Suprapubic skin (tissue), 3 donors: ENCODE measurements at regions not wholly inside any gene's neighbourhood (a gene's known extent, or its start where the extent isn't known, plus 50 kb on each side); places are given as distances from the start of the nearest gene placed in this dataset.

Experiments
- CTCF ChIP-seq, 2 donors: fragments of 200-600 bp in 1 of 2; fragments of 450-650 bp in 1 of 2; sonication (generic) in 1 of 2; IDR thresholded peaks; one replicate each; pipeline ENCODE4 v1.5.1; 2016 to 2019; ENCODE audit warnings: antibody characterized with exemption in 2 of 2, mild to moderate bottlenecking in 1 of 2, moderate library complexity in 1 of 2
- POLR2A ChIP-seq, 2 donors: fragments of 450-650 bp; IDR thresholded peaks; one replicate each; pipeline ENCODE4 v1.6.1; 2017; ENCODE audit warnings: antibody characterized with exemption in 2 of 2, mild to moderate bottlenecking in 2 of 2, moderate library complexity in 2 of 2

- TF ChIP-seq CTCF (IDR thresholded peaks at IDR 0.05) = no peak
- TF ChIP-seq POLR2A (IDR thresholded peaks at IDR 0.05) = no peak
Measured at GRCh38 chr10:50961297-50961696, 75.9 kb upstream of the A1CF start.
